GM12874 (cell line): ENCODE measurements at regions not wholly inside any gene's neighbourhood (a gene's known extent, or its start where the extent isn't known, plus 50 kb on each side); places are given as distances from the start of the nearest gene placed in this dataset.

Experiments used
- TF ChIP-seq, protein P1 (sequence below): IDR thresholded peaks from 2 replicates; pipeline ENCODE4 v1.5.1; 2011; ENCODE audit warnings: low read depth, mild to moderate bottlenecking, control low read depth, low read length, moderate library complexity; ENCODE audit not compliant: insufficient read depth

DNA sequence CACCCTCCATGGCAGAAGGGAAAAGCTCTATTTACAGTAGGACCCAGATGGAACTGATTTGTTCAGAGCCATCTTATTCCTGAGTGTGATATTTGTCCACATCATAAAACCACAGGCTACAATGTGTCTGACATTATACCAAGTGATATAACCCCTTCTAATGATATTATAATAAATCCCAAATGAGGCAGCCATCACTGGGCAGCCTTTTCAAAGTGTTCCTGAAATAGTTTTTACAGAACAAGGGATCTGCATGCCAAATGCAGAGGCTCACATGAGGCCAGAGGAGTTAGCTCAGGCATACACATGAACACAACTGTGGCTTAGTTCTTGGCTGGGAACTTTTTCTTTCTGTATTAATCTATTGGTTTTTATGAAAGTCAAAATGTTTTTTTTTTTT lies 207.7 kb downstream of the MAFB start:
- TF ChIP-seq, protein P1, sequence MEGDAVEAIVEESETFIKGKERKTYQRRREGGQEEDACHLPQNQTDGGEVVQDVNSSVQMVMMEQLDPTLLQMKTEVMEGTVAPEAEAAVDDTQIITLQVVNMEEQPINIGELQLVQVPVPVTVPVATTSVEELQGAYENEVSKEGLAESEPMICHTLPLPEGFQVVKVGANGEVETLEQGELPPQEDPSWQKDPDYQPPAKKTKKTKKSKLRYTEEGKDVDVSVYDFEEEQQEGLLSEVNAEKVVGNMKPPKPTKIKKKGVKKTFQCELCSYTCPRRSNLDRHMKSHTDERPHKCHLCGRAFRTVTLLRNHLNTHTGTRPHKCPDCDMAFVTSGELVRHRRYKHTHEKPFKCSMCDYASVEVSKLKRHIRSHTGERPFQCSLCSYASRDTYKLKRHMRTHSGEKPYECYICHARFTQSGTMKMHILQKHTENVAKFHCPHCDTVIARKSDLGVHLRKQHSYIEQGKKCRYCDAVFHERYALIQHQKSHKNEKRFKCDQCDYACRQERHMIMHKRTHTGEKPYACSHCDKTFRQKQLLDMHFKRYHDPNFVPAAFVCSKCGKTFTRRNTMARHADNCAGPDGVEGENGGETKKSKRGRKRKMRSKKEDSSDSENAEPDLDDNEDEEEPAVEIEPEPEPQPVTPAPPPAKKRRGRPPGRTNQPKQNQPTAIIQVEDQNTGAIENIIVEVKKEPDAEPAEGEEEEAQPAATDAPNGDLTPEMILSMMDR: no peak

DNA sequence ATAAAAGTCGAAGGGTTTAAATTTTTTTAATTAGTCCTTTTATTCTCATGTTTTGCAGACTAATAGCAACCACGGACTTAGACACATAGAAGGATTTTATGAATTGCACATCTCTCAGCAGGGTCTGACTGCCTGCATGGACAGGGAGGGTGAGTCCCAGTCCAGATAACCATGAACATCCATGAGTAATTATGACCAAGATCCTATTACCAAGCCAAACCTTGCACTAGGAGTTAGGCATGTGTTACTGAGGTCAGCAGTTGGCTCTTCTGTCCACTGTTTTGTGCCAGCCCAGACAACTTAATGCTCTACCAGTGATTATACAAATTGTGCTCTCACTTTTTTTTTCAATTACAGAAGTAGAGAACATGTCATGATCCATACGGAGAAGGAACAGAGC lies 211.2 kb downstream of the MAFB start:
- TF ChIP-seq, protein P1: no peak

DNA sequence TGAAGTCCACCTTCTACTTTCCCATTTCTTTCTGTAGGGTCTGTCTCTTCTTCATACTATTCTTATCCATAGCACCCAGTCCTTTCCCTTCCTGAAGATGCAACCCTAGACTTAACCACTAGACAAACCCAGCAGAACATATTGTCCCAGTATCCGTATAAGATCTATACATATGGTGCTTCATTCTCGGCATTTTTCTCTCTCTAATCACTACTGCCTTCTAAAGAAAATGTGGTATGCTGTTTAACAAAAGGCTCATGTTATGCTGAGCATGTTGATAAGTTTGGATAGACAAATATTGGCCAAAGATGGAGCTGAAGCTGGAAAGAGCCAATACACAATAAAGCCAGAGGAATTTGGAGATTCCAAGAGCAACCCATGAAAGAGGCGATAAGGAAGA lies 212.6 kb downstream of the MAFB start:
- TF ChIP-seq, protein P1: no peak

DNA sequence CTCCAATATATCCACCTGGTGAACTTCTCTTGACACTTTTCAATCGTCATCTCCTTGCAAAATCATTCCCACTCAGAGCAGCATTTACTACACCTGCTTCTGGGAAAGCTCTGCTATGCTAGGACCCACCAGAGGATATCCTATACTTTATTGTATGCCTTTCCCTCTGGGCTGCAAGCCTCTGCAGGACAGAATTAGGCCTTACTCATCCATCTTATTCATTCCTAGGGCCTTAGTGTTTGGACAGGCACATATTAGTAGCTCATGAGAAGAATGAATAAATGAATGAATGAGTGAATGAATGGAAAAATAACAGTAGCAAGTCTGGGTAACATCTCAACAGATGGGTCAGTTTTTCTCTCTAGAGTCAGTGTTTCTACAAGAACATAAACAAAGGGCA lies 216.1 kb downstream of the MAFB start:
- TF ChIP-seq, protein P1: no peak

DNA sequence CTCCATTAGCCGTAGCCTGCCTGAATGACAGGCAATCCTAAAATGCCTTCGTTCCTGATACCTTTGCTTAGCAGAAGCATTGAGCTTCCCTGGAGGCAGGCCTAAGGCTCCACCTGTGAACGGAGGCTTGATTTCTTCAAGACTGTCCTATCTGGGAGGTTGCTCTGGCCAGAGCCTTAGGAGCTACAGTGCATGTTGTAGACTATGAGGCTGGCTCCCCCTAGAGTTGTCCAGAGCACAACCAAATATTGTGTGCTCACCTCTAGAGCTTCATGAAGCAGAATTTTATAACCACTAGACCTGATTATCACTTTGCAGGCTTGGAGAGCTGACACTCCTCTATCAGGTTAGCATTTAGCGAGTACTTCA lies 217.8 kb downstream of the MAFB start:
- TF ChIP-seq, protein P1: no peak

DNA sequence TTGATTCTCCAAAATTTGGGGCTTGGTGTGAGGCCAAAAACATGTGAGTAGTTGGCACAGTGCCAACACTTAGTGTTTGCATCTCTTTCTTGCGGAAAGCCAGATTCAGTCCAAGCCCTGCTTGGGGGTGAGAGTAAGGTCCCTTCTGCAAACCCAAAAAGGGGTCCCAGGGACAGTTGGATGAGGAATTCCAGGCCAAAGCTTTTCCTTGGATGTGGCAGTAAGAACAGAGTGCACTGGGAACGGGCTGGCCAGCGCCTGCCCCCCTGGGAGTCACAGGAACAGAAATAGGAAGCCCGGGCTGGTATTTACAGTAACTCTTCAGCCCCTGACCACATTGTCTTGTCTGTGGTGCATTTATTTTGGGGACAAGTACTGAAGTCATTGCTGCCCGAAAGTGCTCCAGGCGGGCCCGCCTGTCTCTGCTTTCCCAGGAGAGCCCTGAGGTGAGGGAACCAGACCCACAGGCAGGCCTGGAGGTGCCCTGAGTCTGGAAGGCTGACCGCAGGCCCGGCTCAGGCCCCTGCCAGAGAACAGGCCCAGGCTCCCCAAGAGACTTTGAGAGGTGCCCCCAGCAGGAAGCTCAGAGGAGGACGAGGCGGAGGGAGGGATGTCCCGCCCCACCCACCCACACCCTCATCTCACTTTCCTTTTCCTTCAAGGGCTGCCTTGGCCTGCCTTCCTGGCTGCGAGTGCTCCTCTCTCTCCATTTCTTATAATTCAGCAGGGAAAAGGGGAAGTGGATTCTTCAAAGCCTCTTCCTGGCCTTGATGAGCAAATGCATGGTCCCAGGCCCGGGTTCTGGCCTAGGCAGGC lies 218.4 kb downstream of the MAFB start:
- TF ChIP-seq, protein P1: no peak

DNA sequence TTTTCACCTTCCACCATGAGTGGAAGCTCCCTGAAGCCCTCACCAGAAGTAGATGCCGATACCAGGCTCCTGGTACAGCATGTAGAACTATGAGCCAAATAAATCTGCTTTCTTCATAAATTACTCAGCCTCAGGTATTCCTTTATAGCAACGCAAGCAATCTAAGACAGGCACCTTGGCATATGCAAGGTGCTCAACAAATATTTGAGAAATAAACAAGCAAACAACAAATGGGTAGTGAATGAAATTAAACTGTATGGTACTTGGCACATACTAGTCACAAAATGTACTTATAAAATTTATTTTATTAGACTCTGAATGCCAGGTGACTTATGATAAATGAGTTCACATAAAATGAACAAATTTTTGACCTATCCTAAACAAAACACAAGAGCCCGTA lies 220.3 kb downstream of the MAFB start:
- TF ChIP-seq, protein P1: no peak
